Liver (tissue), 3 donors: ENCODE measurements at regions not wholly inside any gene's neighbourhood (a gene's known extent, or its start where the extent isn't known, plus 50 kb on each side); places are given as distances from the start of the nearest gene placed in this dataset.

Experiments
- EGR1 ChIP-seq, 2 donors: IDR thresholded peaks; 2 replicates each; pipeline ENCODE4 v1.6.1; 2016 to 2018; ENCODE audit warnings: antibody characterized with exemption in 2 of 2, low read depth in 2 of 2
- FOXA1 ChIP-seq: IDR thresholded peaks from 2 replicates; pipeline ENCODE4 v1.6.1; 2016; ENCODE audit warnings: antibody characterized with exemption
- FOXA2 ChIP-seq: IDR thresholded peaks from 2 replicates; pipeline ENCODE4 v1.6.1; 2016; ENCODE audit warnings: antibody characterized with exemption
- GABPA ChIP-seq, 2 donors: IDR thresholded peaks in 1 of 2; conservative IDR thresholded peaks in 1 of 2; 2 replicates each; pipeline ENCODE4 v1.6.1; 2016; ENCODE audit warnings: antibody characterized with exemption in 2 of 2, mild to moderate bottlenecking in 1 of 2, moderate library complexity in 1 of 2
- JUND ChIP-seq, 2 donors: IDR thresholded peaks; 2 replicates each; pipeline ENCODE4 v1.6.1; 2016; ENCODE audit warnings: antibody characterized with exemption in 2 of 2
- RAD21 ChIP-seq, 2 donors: IDR thresholded peaks; 2 replicates each; pipeline ENCODE4 v1.6.1; 2016; ENCODE audit warnings: antibody characterized with exemption in 2 of 2, mild to moderate bottlenecking in 2 of 2
- RXRA ChIP-seq, 2 donors: IDR thresholded peaks; 2 replicates each; pipeline ENCODE4 v1.6.1; 2017 to 2018; ENCODE audit warnings: antibody characterized with exemption in 2 of 2, mild to moderate bottlenecking in 1 of 2
- SP1 ChIP-seq: IDR thresholded peaks from 2 replicates; pipeline ENCODE4 v1.6.1; 2018; ENCODE audit warnings: antibody characterized with exemption, mild to moderate bottlenecking
- TAF1 ChIP-seq: conservative IDR thresholded peaks from 2 replicates; pipeline ENCODE4 v1.6.1; 2016; ENCODE audit warnings: antibody characterized with exemption, mild to moderate bottlenecking
- YY1 ChIP-seq: IDR thresholded peaks from 2 replicates; pipeline ENCODE4 v1.6.1; 2016; ENCODE audit warnings: antibody characterized with exemption, mild to moderate bottlenecking
- TF ChIP-seq, protein P1 (sequence below): fragments of 150-350 bp; IDR thresholded peaks from 2 replicates; pipeline ENCODE4 v1.5.1; 2017; ENCODE audit warnings: improper control_type of control experiment, low read depth, low read length; ENCODE audit not compliant: missing input control
- TF ChIP-seq, protein P2 (sequence below): IDR thresholded peaks from 2 replicates; pipeline ENCODE4 v1.6.1; 2016; ENCODE audit warnings: antibody characterized with exemption
- TF ChIP-seq, protein P3 (sequence below): IDR thresholded peaks from 2 replicates; pipeline ENCODE4 v1.6.1; 2016; ENCODE audit warnings: antibody characterized with exemption, mild to moderate bottlenecking
- TF ChIP-seq, protein P4 (sequence below): IDR thresholded peaks from 2 replicates; pipeline ENCODE4 v1.6.1; 2016; ENCODE audit warnings: antibody characterized with exemption
- donor health status: healthy.
- donor health status: healthy.

DNA sequence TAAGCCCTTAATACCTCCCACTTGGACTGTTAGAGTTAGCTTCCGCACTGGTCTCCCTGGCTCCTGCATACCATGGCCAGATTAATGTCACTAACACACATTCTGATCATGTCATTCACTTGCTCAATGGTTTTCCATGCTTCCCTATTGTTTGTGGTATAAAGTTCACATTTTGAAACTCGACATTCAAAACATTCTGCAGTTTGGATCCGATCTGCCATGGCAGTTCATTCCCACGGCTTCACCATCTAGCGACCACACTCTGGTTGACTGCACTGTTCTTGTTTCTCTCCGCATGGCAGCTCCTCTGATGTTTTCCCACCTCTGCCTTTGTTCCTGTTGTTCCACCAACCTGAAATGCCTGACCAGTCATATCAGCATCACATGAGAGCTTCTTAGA, 87.4 kb upstream of the WAC start:
- TF ChIP-seq, protein P1, sequence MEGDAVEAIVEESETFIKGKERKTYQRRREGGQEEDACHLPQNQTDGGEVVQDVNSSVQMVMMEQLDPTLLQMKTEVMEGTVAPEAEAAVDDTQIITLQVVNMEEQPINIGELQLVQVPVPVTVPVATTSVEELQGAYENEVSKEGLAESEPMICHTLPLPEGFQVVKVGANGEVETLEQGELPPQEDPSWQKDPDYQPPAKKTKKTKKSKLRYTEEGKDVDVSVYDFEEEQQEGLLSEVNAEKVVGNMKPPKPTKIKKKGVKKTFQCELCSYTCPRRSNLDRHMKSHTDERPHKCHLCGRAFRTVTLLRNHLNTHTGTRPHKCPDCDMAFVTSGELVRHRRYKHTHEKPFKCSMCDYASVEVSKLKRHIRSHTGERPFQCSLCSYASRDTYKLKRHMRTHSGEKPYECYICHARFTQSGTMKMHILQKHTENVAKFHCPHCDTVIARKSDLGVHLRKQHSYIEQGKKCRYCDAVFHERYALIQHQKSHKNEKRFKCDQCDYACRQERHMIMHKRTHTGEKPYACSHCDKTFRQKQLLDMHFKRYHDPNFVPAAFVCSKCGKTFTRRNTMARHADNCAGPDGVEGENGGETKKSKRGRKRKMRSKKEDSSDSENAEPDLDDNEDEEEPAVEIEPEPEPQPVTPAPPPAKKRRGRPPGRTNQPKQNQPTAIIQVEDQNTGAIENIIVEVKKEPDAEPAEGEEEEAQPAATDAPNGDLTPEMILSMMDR: no peak
- TF ChIP-seq TAF1 (no peak), FOXA1 (no peak), YY1 (no peak), FOXA2 (no peak), RAD21 (IDR thresholded peaks at IDR 0.05) (no peak), JUND (IDR thresholded peaks at IDR 0.05) (no peak), RXRA (IDR thresholded peaks at IDR 0.05) (no peak), GABPA (IDR thresholded peaks at IDR 0.05 in 1 of 2, conservative IDR thresholded peaks at IDR 0.05 in 1 of 2) (no peak), SP1 (no peak), EGR1 (IDR thresholded peaks at IDR 0.05; ENCODE audit: low read depth in 2 of 2) (no peak)
- TF ChIP-seq, protein P2, sequence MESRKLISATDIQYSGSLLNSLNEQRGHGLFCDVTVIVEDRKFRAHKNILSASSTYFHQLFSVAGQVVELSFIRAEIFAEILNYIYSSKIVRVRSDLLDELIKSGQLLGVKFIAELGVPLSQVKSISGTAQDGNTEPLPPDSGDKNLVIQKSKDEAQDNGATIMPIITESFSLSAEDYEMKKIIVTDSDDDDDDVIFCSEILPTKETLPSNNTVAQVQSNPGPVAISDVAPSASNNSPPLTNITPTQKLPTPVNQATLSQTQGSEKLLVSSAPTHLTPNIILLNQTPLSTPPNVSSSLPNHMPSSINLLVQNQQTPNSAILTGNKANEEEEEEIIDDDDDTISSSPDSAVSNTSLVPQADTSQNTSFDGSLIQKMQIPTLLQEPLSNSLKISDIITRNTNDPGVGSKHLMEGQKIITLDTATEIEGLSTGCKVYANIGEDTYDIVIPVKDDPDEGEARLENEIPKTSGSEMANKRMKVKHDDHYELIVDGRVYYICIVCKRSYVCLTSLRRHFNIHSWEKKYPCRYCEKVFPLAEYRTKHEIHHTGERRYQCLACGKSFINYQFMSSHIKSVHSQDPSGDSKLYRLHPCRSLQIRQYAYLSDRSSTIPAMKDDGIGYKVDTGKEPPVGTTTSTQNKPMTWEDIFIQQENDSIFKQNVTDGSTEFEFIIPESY: no peak
- TF ChIP-seq, protein P3, sequence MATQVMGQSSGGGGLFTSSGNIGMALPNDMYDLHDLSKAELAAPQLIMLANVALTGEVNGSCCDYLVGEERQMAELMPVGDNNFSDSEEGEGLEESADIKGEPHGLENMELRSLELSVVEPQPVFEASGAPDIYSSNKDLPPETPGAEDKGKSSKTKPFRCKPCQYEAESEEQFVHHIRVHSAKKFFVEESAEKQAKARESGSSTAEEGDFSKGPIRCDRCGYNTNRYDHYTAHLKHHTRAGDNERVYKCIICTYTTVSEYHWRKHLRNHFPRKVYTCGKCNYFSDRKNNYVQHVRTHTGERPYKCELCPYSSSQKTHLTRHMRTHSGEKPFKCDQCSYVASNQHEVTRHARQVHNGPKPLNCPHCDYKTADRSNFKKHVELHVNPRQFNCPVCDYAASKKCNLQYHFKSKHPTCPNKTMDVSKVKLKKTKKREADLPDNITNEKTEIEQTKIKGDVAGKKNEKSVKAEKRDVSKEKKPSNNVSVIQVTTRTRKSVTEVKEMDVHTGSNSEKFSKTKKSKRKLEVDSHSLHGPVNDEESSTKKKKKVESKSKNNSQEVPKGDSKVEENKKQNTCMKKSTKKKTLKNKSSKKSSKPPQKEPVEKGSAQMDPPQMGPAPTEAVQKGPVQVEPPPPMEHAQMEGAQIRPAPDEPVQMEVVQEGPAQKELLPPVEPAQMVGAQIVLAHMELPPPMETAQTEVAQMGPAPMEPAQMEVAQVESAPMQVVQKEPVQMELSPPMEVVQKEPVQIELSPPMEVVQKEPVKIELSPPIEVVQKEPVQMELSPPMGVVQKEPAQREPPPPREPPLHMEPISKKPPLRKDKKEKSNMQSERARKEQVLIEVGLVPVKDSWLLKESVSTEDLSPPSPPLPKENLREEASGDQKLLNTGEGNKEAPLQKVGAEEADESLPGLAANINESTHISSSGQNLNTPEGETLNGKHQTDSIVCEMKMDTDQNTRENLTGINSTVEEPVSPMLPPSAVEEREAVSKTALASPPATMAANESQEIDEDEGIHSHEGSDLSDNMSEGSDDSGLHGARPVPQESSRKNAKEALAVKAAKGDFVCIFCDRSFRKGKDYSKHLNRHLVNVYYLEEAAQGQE: no peak
- TF ChIP-seq, protein P4, sequence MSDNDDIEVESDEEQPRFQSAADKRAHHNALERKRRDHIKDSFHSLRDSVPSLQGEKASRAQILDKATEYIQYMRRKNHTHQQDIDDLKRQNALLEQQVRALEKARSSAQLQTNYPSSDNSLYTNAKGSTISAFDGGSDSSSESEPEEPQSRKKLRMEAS: no peak
